DMS53 treated with DMSO at 0.1 percent for 48 hours (cell line): ENCODE measurements at regions not wholly inside any gene's neighbourhood (a gene's known extent, or its start where the extent isn't known, plus 50 kb on each side); places are given as distances from the start of the nearest gene placed in this dataset.

Experiments
- DNase-seq: peaks from one replicate; lab custom pipeline; 2025; ENCODE audit not compliant: unreplicated experiment; lab: John Stamatoyannopoulos, UW

- DNase-seq: no peak
These were observed 205.1 kb upstream of the BMPER start for GRCh38 chr7:33700001-33700899.

- no peak for DNase-seq
These were observed 204.1 kb upstream of the BMPER start for GRCh38 chr7:33701189-33701740.

GRCh38 chr7:33701927-33702326, 203.4 kb upstream of the BMPER start:
- no peak for DNase-seq

GRCh38 chr7:33702514-33703054, 202.8 kb upstream of the BMPER start:
- no peak for DNase-seq

- no peak for DNase-seq
These were observed 200.0 kb upstream of the BMPER start for GRCh38 chr7:33705333-33705833.

GRCh38 chr7:33706186-33706585, 199.2 kb upstream of the BMPER start:
- DNase-seq: no peak

GRCh38 chr7:33706771-33707200, 198.6 kb upstream of the BMPER start:
- no peak for DNase-seq

- no peak for DNase-seq
These were observed 197.9 kb upstream of the BMPER start for GRCh38 chr7:33707427-33707826.

GRCh38 chr7:33710608-33711007, 194.7 kb upstream of the BMPER start:
- no peak for DNase-seq

- DNase-seq: peak; percentile 5
These were observed 193.9 kb upstream of the BMPER start for GRCh38 chr7:33711231-33712019.

GRCh38 chr7:33712020-33712414, 193.3 kb upstream of the BMPER start:
- no peak for DNase-seq

GRCh38 chr7:33714208-33714607, 191.1 kb upstream of the BMPER start:
- DNase-seq: no peak

- DNase-seq: peak; percentile 46
These were observed 188.5 kb upstream of the BMPER start for GRCh38 chr7:33716581-33717477.

GRCh38 chr7:33719059-33719581, 186.2 kb upstream of the BMPER start:
- no peak for DNase-seq

- no peak for DNase-seq
These were observed 185.2 kb upstream of the BMPER start for GRCh38 chr7:33720139-33720538.

GRCh38 chr7:33720870-33721269, 184.5 kb upstream of the BMPER start:
- DNase-seq: no peak

GRCh38 chr7:33721895-33722294, 183.4 kb upstream of the BMPER start:
- DNase-seq: no peak

GRCh38 chr7:33722383-33723101, 182.8 kb upstream of the BMPER start:
- no peak for DNase-seq

GRCh38 chr7:33724201-33724600, 181.1 kb upstream of the BMPER start:
- no peak for DNase-seq
